NCI-H146 treated with DMSO at 0.1 percent for 48 hours (cell line): ENCODE measurements at regions not wholly inside any gene's neighbourhood (a gene's known extent, or its start where the extent isn't known, plus 50 kb on each side); places are given as distances from the start of the nearest gene placed in this dataset.
"Not testable (repeated sequence)": the region's sequence is repeated elsewhere in the genome, so short reads cannot be mapped to it uniquely, and the experiment has no call there.

ENCODE experiments used
- DNase-seq: peaks from one replicate; lab custom pipeline; 2025; ENCODE audit not compliant: unreplicated experiment; lab: John Stamatoyannopoulos, UW

DNA sequence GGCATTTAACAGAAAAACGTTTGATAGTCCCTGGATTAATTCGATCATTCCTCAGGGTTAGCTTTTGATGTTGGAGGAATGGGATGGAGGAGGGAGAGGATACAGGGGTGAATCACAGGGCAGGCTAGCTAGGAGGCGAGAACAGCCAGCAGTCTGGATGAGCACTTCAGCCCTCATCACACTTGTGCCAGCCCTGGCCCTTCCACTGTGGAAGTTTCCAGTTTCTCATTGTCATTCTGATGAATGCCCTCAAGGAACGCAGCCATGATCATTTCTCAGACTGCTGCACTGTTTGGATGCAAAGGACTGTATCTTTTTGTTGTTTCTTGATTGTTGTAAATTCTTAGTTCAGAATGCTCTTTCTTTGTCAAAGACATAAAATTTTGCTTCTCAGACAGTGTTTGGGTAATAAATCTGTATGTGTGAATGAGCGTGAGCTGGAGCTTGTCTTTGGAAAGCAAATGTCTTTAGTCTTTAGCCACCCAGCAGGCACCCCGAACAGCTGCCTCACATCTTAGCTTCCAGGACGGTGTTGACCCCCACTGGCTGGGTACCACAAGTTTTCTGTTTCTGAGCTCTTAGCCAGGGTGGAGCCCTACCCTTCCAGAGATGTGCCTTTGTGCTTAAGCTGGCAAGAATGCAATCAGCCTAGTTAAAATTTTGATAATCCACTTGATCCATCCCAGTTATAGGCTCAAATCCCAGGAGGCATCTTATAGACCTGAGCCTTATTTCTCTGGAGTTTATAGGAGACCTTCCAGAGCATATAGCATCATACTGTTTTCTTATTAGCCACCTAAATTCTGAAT lies 121.1 kb downstream of the PDCD6IP start:
- no peak for DNase-seq

DNA sequence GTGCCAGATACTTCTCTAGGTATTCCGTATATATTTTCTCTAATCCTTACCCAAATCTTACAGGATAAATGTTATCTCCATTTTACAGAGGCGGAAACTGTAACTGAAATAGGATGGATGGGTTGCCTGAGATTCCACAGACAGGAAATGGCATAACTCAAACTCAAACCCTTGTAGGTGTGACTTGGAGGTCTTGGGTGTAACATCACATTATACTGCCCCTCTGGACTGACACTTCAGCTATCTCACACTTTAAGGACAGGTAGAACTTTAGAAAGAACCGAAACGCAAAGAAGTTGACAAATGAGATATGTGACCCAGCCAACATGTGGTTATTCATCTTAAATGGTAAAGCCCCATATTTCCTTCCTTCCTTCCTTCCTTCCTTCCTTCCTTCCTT lies 122.1 kb downstream of the PDCD6IP start:
- no peak for DNase-seq

DNA sequence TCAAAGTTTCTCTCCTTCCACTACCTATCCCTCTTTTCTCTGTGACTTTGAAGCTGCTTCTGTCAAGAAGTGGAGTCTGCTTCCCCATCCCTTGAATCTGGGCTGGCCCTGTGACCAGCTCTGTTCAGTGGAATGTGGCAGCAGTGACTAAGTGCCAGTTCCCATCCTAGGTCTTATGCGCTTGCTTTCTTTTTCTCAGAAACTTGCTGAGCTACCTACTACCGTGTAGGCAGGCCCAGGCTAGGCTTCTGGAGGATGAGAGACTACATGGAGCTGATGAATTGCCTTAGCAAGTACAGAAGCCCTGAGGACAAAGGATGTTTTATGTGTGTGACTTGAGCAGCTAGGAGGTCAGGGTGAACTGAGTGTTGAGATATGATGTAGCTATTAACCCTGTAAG lies 123.2 kb downstream of the PDCD6IP start:
- DNase-seq, result no peak

DNA sequence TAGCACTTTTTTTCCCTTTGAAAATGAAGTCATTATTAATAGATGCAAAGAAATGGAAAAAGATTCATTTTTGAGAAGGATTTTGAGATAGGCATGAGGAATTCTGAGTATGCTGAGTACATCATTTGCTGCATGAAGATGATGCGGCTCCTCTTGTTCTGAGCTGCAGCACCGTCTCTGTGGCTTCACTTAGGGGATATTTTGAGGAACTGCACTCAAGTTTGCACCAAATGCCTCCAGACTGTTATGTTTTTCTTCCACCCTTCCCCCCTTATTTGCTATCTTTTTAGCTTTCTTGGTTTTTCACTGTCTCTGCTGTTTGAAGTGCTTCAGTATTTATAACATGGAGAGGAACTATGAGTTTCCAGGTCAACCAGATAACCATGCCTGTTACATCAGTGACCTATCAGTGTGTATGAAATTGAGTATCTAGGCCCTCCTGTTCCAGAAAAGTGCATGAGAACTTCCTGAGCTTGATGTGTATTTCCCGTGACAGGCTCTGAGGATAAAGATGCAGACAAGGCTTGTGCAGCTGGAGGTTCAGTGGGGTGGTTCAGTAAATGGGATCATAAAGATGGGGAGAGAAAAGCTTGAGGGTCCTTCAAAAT lies 128.7 kb downstream of the PDCD6IP start:
- DNase-seq, result no peak

DNA sequence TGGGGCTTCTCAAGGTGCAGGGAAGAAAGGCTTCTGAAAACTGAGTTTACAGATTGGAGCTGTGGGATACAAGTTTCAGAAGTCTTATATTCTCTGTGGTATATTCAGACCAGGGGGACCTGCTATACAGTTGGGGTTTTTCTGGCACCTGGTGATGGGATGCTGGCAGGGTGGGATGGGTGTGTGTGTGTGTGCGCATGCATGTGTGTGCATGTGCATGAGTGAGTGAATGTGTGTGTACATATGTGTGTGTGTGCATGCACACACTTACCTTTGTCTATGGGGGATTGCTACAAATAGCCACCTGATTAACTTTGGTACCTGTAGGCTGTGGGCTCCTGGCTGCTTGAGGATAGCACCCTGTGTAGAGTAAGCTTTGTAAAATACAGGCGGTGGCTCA lies 131.4 kb downstream of the PDCD6IP start:
- DNase-seq, result no peak

DNA sequence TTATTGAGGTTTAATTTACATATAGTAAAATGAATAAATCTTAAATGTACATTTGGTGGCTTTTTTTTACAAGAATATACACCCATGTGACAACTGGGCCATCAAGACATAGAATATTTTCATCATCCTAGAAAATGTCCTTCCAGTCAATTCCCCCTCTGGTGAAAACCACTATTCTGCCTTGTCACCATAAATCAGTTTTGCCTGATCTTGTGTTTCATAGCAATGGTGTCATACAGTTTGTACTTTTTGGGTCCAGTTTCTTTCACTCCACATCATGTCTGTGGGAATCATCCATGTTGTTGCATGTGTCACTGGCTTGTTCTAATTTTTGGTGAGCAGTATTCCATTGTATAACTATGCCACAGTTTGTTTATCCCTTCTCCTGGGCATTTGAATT lies 133.1 kb downstream of the PDCD6IP start:
- DNase-seq, result no peak

DNA sequence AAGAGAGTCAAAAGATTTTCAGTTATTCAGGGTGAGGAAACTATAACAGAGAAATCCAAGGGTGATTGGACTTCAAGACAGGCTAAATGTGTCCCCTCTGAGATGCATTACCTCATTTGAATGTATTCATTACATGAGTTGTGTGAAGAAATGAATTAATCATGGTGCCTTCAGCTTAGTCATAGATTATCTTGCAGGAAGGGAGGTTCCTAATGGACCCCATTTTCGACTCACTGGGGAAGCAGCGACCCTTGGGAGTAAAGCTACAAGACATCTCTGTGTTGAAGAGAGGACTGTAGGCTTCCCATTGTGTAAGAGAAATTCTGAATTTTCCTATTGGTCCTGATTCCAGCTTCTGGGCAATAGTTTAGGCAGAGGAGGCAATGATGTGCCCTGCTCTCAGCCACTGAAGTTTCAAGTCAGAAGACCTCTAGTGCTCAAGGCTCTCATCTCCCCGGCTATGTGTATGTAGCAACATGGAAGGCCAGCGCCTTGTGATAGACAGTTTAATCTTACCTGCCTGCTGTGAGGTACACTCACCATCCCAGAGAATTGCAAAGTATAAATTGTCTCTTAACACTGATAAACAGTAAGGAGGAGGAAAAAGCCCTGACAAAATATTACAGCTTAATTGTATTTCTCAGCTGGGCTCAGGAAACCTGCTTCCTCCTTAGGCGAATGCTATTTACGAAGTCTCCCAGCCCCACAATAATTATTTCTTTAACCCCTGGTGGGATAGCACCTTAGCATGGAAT lies 133.8 kb downstream of the PDCD6IP start:
- no peak for DNase-seq

DNA sequence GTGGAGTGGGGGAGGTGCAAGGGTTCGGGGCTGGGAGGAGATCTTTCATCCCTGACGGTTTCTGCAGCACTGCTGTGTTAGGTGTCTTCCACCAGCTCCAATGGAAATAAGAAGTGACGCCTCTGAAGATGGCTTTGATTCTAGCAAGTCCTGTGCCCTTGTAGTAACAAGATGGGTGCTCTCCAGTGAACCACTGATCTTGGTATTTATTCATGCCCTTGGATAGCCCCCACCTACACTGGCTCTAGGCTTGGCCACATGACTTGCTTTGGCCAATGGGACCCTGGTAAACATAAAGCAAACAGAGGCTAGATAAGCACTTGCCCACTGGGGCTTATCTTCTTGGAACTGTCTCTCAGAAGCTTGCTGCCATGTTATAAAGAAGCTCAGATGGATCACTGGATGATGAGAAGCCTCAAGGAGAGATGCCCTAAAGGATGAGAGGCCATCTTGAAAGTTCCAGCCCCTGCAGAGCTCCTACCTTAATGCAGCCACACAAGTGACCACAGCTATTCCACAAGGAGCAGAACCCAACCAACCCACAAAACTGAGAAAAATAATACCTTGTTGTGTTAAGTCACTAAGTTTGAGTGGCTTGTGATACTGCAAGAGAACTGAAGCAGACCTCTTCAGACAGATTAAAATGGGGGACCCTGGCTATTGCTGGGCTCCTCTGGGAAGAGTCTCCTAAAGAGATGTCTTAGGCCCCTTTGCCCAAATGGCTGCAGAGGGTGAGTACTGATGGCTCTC lies 137.9 kb downstream of the PDCD6IP start:
- no peak for DNase-seq

DNA sequence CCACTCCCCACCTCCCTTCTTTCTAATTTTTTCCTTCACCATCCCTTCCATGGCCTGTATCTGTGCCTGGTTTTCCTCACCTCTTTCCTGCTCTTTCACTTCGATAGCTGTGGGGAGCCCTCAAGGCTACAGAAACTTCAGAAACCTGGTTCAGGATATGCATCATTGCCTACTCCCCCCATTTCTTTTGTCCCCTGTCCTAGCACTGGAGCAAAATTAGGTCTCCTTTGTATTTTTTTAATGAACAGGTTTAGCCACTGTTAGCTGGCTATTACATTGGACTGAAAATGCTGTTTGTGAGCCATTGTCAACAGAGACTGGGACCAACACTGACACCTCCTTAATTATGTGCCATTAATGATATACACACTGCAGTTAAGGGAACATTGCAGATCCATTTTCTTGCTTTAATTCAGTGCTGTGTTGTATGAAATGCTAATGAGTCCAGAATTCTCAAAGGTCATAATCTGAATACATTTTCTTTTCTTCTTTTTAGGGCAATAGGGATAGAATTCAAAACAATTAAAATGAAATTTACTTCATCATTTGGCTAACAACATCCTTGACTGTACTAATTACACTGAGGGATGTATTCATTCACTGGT lies 138.6 kb downstream of the PDCD6IP start:
- no peak for DNase-seq

DNA sequence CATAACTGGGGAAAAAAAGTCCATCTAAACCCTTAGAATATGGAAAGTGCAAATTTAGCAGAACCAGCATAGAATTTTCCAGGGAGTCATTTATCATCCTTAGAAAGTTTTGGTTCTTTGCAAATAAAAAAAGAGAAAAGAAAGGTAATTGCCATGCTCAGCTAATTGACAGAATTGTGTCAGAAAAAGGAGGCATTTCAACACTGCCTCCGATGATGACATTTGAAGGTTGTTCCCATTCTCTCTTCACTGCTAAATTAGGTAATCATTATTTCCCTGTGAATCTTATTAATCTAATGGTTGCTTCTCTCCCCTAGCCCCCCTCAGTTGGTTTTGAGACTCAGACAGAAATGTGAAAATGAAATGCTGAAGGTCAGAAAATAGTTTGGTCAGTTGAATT lies 139.2 kb downstream of the PDCD6IP start:
- no peak for DNase-seq

DNA sequence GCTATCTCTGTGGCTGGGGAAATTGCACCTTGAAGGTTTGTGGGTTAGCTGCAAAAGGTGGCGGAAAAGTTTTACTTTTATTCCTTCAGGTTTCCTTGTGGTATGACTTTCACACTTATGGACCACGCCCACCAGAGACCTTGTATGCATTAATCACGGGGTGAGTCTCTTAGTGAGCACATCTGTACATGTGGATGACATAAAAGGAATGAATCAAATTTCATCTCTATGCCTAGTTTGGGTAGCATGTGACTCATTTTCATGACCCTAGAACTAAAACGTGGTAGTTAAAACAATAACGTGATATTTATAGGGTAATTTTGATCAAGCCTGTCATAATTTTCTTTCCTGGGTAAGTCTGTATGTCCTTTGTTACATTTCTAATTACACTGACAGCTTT lies 141.7 kb downstream of the PDCD6IP start:
- no peak for DNase-seq

DNA sequence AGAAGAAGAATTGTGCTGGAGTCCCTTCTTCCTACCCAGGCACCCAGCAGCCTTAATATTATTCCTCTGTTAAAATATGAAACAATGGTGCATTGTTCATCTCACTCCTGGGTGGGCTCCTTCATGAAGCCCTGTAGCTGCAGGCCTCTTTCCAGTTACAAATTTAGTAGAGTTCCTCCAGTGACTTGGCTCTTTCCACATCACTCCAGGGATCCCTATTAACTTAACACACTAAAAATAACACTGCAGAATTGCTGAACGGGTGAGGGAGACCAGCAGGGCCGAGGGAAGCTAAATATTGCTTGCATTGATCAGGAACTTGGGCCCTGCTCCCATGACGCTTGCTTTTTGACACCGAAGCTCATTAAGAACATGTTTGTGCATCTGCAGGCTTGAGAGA lies 142.3 kb downstream of the PDCD6IP start:
- no peak for DNase-seq

DNA sequence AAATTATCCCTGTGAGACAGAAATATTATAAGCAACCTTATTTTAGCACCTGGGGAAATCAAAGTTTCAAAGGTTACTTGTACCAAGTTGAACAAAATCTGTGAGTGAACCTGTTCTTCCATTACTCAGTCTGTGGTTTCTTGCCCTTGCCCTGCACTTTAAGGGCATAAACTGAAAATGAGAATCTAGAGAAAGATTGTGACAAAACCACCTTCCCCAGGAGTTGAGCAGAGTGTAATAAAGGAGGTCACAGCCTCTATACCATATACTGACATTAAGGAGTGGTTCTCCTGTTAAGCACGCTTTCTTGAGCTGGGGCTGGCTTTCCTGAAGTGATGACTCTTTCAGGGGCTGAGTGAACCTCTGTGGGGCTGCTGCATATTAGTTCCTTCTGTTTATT lies 143.4 kb downstream of the PDCD6IP start:
- DNase-seq, result no peak

DNA sequence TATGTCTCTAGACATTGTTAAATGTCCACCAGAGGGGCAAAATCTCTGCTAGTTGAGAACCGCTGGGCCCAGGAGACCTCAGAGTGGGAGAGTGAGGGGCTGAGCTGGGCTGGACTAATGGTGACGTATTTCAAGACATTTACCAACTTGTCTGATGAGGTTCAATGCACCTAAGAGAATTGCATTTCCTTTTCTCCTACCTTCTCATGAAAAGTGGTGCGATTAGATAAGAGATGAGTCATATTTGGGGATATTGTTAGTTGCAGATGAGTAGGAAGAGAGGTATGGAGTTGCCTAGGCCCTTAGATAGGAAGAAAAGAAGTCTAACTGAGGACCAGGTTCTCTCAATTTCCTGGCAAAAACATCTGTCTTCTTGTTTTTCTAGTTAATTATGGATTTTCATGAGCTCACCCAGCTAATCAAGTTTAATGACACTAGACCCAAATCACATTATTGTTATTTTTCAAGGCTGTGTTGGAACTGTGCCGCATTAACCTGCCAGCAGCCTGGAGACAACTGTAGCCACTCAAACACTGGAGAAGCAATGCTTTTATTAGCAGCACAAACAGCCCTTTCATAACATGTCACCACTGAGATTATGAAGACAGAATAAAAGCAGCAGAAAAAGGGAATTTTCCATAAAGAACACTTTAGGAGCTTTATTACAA lies 144.2 kb downstream of the PDCD6IP start:
- DNase-seq, result no peak

DNA sequence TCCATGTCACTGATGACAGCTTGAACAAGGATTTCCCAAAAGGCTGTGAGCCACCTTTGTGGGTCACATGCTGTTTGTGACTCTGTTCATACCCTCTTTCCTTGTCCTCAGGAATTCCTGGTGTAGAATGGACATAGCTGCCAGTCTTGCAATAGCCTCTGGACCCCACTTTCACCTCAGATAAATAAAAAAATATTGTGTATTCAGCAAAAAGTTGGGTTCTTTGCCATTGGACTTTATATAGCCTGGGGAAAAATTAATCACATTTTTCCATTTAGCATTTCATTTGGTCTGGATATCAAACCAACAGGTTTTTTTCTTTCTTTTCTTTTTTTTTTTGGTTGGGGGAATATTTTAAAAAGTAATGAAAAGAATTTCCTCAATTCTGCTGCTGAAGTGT lies 144.8 kb downstream of the PDCD6IP start:
- DNase-seq, result no peak

DNA sequence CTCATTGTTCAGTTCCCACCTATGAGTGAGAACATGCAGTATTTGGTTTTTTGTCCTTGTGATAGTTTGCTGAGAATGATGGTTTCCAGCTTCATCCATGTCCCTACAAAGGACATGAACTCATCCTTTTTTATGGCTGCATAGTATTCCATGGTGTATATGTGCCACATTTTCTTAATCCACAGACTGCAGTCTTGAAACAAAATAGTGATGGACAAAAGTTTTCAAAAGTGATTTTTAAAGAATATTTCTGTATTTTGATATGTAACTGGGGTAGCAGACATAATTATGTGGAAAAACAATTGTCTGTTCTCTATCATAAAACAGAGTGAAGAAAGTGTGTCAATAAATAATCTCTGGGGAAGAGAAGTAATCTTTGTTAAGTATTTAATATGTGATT lies 148.2 kb downstream of the PDCD6IP start:
- not testable (repeated sequence) for DNase-seq

DNA sequence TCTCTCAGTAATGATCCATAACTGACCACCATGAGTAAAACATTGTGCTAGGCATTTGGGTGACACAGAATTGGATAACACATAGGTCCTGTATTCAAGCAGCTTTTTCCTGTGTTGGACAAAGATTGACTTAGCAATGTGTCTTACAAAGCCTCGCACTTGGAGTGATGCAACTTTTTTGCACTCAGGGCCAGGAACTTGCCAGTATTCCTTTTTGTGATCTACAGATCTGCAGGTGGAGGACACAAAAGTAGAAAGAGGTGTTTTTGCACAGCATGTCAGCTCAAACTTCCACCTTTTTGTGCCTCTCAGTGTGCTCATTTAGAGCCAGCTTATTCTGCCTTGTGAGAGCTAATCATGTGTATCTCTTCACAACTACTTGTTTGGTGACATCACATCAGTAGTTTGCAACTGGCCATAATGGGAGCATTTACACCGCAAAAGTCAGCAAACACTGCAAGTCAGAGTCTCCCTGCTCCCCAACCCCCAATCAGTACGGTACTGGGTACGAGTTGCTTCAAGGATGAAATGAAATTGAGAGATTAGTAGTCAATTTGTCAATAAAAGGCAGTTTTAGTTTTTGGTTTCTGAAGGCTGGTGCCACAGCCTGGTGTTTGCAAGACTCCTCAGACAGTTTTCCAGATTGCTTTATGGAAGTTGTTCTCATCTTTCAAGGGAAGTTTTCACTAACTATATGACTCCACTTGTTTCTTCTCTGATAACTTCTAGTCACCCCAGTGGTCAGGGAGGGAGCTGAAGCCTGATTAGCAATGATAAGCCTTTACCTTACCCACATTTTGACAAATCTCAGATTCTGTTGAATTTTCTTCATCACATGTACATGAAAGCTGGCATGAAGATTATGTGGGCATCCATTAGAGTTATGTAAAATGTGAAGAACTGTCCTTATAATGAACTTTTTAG lies 149.1 kb downstream of the PDCD6IP start:
- no peak for DNase-seq

DNA sequence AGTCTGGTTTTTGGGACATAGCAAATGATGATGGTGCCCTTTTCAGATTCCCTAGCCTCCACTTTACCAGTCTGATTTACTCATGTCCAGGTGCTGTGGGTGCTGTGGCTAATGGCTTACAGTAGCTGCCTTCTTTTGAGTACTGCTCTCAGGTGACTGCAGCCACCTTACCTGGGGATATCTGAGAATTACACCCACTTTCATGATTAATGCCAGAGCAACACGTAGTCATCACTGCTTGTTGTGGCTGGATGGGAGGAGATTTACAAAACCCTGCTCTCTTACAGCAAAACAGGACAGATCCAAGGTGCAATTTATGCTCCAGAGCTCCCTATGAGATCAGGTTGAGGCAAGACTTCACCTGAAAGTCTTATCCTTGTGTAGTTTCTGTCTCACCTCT lies 150.6 kb downstream of the PDCD6IP start:
- no peak for DNase-seq

DNA sequence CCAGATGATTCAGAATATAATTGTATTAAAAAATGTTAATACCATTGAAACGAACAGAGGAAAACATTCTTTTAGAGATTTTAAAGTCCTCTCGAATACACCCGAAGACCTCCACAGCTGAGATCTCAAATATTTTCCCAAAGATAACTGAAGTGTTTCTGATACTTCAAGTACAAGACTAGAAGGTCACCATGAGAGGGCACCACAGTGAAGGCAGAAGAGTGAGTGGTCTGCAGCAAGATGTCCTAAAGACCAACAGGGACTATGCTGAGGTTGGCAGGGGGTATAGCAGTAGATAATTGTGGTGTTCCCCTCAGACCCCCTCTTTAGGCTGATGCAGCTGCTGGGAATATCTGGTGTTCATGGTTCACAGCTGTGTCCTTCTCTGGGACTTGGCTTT lies 156.5 kb downstream of the PDCD6IP start:
- no peak for DNase-seq
